ENCODE measurements at regions not wholly inside any gene's neighbourhood (a gene's known extent, or its start where the extent isn't known, plus 50 kb on each side); places are given as distances from the start of the nearest gene placed in this dataset.
"Not testable (repeated sequence)": the region's sequence is repeated elsewhere in the genome, so short reads cannot be mapped to it uniquely, and the experiment has no call there.

DNA sequence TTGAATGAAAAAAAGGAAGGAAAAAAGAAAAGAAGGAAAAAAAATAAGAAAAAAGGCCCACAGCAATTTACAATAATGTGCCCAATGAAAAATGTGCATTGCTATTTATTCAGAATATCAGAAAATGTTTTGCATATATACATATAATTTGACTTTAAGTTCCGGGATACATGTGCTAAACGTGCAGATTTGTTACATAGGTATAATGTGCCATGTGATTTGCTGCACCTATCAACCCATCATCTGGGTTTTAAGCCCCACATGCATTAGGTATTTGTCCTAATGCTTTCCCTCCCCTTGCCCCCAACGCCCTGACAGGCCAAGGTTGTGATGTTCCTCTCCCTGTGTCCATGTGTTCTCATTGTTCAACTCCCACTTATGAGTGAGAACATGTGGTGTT, 738.0 kb upstream of the CDH6 start:
- not testable (repeated sequence) for DNase-seq

DNA sequence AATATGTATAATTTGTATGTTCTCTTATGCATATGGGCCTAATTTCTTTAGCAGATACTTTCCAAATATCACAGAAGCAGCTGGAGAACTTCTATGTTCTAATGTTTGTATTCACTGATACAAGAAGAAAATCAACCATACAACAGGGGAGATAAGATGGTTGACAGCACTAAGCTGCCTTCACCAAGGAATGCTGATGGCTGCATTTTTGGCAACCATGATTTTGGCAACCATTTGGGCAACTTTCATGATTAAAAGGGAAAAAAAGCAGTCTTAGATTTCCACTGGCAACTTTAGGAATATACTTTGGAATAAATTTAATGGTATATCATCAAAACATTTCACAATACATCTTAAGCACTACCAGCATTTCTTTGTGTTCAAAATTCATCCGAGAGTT, 740.3 kb upstream of the CDH6 start:
- no peak for DNase-seq

- no peak for DNase-seq
Observed at GRCh38 chr5:30450153-30450552, 743.3 kb upstream of the CDH6 start.

- DNase-seq: no peak
Observed at GRCh38 chr5:30447431-30447830, 746.1 kb upstream of the CDH6 start.

GRCh38 chr5:30446456-30446855, 747.0 kb upstream of the CDH6 start:
- DNase-seq: no peak

- DNase-seq: no peak
Observed at GRCh38 chr5:30438785-30439184, 754.7 kb upstream of the CDH6 start.

- no peak for DNase-seq
Observed at GRCh38 chr5:30436691-30437090, 756.8 kb upstream of the CDH6 start.

GRCh38 chr5:30428866-30429407, 764.5 kb upstream of the CDH6 start:
- not testable (repeated sequence) for DNase-seq

DNA sequence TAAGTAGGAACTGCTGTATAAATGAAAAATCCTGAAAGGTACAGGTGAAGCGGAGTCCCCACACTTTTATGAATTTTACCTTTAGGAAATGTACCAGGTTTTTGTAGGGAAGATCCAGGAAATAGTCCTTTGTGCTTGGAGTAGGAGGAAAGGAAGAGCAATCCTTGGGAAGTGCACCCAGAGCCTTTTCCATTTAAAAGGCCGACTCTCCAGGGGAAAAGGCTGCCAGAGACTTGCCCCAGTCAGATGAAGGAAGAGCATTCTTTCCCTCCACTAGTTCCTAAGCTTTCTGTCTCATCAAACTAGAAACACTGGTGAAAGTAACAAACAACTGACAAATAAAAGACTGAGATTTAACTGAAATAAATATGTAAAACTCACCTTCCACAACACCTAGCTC, 779.4 kb upstream of the CDH6 start:
- DNase-seq: no peak

- DNase-seq: no peak
Observed at GRCh38 chr5:30413540-30413939, 779.9 kb upstream of the CDH6 start.

GRCh38 chr5:30405821-30406220, 787.7 kb upstream of the CDH6 start:
- no peak for DNase-seq

- no peak for DNase-seq
Observed at GRCh38 chr5:30401479-30402058, 791.9 kb upstream of the CDH6 start.

DNA sequence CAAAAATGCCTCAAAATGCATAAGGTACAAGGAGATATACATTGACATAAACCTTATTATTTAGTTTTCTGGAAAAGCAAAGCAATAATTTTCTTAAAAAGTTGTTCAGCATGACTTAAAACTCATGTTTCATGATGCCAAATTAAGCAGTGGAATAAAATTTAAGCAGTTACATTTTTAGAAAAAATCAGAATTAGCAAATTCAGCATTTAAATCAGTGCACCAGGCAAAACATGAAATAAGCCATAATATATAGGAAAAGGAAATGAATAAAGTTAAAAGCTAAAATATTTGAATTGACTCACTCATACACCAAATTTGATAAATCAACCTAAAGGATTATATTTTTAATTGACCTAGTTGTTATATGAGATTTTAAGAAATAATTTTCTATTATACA, 795.1 kb upstream of the CDH6 start:
- no peak for DNase-seq

- DNase-seq: no peak
Observed at GRCh38 chr5:30392897-30393296, 800.6 kb upstream of the CDH6 start.

GRCh38 chr5:30390095-30390494, 803.4 kb upstream of the CDH6 start:
- no peak for DNase-seq

DNA sequence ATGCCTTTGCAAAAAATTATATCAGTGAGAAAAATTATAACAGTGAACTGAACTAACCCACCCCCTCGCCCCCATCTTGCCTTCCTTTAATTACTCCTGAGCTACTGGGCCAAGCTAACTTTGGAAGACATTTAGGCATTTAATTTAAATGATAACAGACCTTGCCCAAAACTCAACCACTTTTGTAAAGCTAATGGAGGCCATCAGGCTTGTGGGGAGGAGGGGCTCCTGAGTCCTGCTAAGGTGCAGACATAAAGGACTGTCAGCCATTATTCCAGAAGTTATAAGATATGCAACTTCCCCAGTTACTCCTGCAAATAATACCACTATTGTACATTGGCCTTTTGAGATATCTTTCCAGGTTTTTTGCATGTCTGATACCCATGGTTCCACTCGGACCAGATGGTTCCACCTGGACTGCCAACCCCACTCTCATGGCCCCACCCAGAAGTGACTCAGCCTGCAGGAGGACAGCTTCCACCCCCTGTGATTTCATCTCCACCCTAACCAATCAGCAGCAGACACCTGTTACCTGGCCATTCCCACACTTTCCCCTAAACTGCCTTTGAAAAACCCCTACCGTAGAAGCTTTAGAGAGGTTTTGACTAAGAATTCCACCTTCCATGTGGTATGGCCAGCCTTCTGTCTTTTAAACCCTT, 805.4 kb upstream of the CDH6 start:
- no peak for DNase-seq

GRCh38 chr5:30385754-30386153, 807.7 kb upstream of the CDH6 start:
- no peak for DNase-seq

DNA sequence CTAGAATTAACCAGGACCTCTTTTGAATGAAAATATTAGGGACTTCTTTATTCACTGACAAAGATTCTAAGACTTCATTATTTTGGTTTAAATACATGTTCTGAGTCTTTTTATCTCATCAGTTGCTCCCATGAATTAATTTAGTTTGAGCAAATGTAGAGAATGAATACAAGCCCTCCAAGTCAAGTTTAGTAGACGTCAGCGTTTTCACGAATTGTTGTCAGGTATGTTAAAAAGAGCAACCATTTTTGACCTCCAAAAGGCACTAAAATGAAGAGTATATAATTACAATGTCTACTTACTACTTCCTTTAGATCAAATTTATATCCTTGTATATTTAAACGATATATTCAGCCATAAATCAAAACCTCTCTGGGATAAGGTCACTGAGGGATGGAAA, 809.3 kb upstream of the CDH6 start:
- DNase-seq: no peak

GRCh38 chr5:30380228-30380627, 813.3 kb upstream of the CDH6 start:
- no peak for DNase-seq

- no peak for DNase-seq
Observed at GRCh38 chr5:30376848-30377247, 816.6 kb upstream of the CDH6 start.

DNA sequence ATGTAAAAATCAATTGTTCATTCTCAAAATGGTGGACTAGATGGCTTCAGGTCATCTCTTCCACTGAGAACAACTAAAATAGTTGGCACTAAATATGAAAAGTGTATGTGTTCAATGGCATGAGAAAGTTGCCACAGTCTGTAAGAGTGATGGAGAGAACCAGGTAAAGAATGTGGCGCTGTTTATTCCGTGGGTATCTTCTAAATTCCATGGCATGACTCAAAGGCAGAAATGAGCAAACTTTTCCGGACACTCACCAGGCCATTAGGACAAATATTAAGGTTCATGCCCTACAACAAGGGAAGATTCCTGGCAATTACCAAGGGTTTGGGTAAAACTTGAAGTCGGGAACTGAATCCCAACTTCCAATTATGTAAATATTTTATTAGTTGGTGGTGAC, 825.4 kb upstream of the CDH6 start:
- DNase-seq: no peak

DNA sequence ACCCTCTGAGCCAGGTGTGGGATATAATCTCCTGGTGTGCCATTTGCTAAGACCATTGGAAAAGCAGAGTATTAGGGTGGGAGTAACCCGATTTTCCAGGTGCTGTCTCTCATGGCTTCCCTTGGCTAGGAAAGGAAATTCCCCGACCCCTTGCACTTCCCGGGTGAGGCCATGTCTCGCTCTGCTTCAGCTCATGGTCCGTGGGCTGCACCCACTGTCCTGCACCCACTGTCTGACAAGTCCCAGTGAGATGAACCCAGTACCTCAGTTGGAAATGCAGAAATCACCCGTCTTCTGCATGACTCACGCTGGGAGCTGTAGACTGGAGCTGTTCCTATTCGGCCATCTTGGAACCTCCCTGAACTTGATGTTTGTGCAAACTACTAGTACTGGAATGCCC, 828.5 kb upstream of the CDH6 start:
- not testable (repeated sequence) for DNase-seq

DNA sequence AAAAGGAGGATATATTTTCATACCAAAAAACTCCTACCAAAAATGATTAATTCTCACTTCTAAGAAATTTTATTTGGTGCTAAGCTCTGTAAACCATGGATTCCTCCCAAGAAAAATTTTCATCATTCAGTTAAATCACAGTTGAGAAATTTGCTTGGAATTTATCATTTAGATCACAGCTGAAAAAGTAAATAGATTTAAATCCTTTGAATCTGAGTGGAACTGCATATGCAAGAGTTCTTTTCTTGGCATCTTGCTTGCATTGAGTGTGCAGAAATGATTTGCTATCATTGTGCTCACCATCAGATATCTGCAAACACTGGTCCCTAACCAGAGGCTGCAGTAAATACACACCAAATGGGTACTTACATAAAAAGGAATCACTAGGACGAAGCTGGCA, 836.1 kb upstream of the CDH6 start:
- no peak for DNase-seq

- no peak for DNase-seq
Observed at GRCh38 chr5:30355675-30356074, 837.8 kb upstream of the CDH6 start.

GRCh38 chr5:30347858-30348257, 845.6 kb upstream of the CDH6 start:
- DNase-seq: no peak

Measured in NCI-H1417 treated with DMSO at 0.1 percent for 48 hours (cell line).